ENCODE measurements at regions not wholly inside any gene's neighbourhood (a gene's known extent, or its start where the extent isn't known, plus 50 kb on each side); places are given as distances from the start of the nearest gene placed in this dataset.

DNA sequence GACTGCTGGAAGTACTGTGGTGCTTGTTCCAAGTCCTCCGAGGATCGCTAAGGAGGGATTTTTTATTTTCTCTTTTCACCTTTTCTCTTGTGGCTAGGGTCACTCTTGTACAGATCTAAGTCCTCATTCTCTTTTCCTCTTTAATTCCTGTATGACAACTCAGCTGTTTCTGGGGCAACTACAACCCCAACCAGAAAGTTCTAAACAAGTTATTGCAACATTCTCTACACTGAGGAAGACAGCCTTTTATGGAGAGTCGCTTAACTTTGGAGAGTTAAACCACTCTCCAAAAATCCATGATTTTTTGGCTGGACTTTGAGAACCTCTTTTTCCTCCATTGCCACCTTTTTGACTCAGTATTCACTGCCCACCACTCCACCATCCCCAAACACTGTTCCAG, 74.0 kb upstream of the SESTD1 start:
- Histone ChIP-seq H3K9me2 (ENCODE audit: insufficient read depth, low read length) (no peaks in the 10 kb centered on the region), H3K27me3 (ENCODE audit: insufficient read depth, low read depth, low read length) (no peaks in the 10 kb centered on the region), H3K27ac (ENCODE audit: low read length) (no peak overlapping the region), H3K4me3 (ENCODE audit: low read length) (no peak overlapping the region), H2AFZ (ENCODE audit: low read depth, low read length) (no peak overlapping the region), H3K9me3 (ENCODE audit: low read length) (no peaks in the 10 kb centered on the region), H4K20me1 (ENCODE audit: insufficient read depth) (no peaks in the 10 kb centered on the region), H3K79me2 (replicated peaks; ENCODE audit: insufficient read depth, low read length) (no peaks in the 10 kb centered on the region), H3K4me2 (ENCODE audit: low read length) (no peak overlapping the region), H3F3A (ENCODE audit: insufficient read depth, low read length, poor library complexity, severe bottlenecking) (no peaks in the 10 kb centered on the region), H3K36me3 (ENCODE audit: insufficient read depth, low read length) (no peaks in the 10 kb centered on the region), H3K9ac (ENCODE audit: low read length) (no peak overlapping the region)
- no peak for TF ChIP-seq REST (IDR thresholded peaks at IDR 0.05; ENCODE audit: borderline replicate concordance)
- no peak for TF ChIP-seq SMC3 (conservative IDR thresholded peaks at IDR 0.05; ENCODE audit: poor library complexity)
- TF ChIP-seq EP300 (conservative IDR thresholded peaks at IDR 0.05; ENCODE audit: poor library complexity, severe bottlenecking) = no peak
- TF ChIP-seq EZH2 (IDR thresholded peaks at IDR 0.05; ENCODE audit: borderline replicate concordance, insufficient read depth, low read length, poor library complexity, severe bottlenecking) = no peak
- TF ChIP-seq RAD21 (conservative IDR thresholded peaks at IDR 0.05) = no peak
- no peak for TF ChIP-seq POLR2AphosphoS5 (IDR thresholded peaks at IDR 0.05)

DNA sequence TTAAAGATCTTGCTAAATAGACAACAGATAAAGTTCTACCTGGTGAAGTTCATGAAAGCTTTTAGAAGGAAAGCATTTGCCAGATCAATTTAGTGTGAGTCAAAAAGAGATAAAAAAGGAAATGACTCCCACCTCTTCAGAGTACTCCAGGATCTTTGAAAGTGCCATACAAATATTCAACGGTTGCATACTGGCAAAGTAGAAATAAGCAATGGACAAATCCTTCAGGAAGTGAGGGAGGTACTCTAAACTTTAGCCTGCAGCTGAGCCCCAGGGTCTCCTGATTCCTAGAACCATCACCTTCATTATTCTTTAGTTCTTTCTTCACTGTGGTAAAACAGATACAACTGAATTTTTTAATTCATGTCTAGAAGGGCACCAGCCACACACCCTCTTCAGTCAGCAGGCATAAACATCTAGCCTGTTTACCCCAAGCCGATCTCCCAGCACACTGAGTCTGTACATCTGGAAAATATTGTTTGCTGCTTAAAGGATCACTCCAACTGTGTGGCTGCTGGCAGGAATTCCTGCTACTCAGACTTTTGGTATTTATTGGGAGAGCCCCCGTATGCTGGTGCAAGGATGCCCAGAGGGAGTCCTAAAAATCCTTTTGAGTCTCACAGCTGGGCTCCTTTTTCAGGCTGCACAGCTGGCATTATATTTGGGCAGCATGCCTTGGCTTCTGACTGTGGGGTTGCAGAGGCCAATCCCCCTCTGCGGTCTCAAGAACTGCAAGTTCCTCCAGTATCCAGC, 72.3 kb upstream of the SESTD1 start:
- Histone ChIP-seq H3K9ac (ENCODE audit: low read length) (no peak overlapping the region), H2AFZ (ENCODE audit: low read depth, low read length) (no peak overlapping the region)
- no peak for TF ChIP-seq TAF1 (IDR thresholded peaks at IDR 0.05; ENCODE audit: low read depth)
- no peak for TF ChIP-seq CTCF (IDR thresholded peaks at IDR 0.05; ENCODE audit: poor library complexity, severe bottlenecking)

DNA sequence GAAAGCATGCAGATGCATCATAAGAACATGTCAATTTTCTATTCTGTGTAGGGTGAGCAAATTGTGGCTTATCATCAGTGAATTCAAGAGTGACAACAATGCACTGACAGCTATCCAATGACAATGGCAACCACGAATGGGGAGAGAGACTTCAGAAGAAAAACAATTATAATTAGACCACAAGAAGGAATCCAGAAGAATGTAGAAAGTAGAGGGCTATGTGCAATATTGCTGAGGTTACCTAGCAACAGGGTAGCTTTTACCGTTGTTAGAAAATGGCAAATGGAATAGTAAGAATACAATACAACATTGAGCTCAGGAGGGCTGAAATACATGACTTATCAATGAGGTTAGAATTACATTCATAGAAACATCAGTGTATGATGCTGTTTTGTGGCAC, 71.1 kb upstream of the SESTD1 start:
- Histone ChIP-seq H3K27me3 (ENCODE audit: insufficient read depth, low read depth, low read length) (no peaks in the 10 kb centered on the region), H3K4me2 (ENCODE audit: low read length) (peak overlapping the region; percentile 49), H2AFZ (ENCODE audit: low read depth, low read length) (no peak overlapping the region), H3K36me3 (ENCODE audit: insufficient read depth, low read length) (no peaks in the 10 kb centered on the region), H3K9ac (ENCODE audit: low read length) (peak overlapping the region; percentile 24), H3K79me2 (replicated peaks; ENCODE audit: insufficient read depth, low read length) (no peaks in the 10 kb centered on the region), H3K27ac (ENCODE audit: low read length) (peak overlapping the region; percentile 75), H3K4me3 (ENCODE audit: low read length) (peak overlapping the region; percentile 28), H3K9me3 (ENCODE audit: low read length) (no peaks in the 10 kb centered on the region), H3F3A (ENCODE audit: insufficient read depth, low read length, poor library complexity, severe bottlenecking) (no peaks in the 10 kb centered on the region), H3K9me2 (ENCODE audit: insufficient read depth, low read length) (no peaks in the 10 kb centered on the region), H4K20me1 (ENCODE audit: insufficient read depth) (no peaks in the 10 kb centered on the region)
- TF ChIP-seq REST (IDR thresholded peaks at IDR 0.05; ENCODE audit: borderline replicate concordance) (no peak), SMC3 (conservative IDR thresholded peaks at IDR 0.05; ENCODE audit: poor library complexity) (no peak), EP300 (conservative IDR thresholded peaks at IDR 0.05; ENCODE audit: poor library complexity, severe bottlenecking) (peak; percentile 96), MXI1 (conservative IDR thresholded peaks at IDR 0.05; ENCODE audit: poor library complexity, severe bottlenecking) (peak; percentile 50), CTCF (IDR thresholded peaks at IDR 0.05; ENCODE audit: poor library complexity, severe bottlenecking) (no peak), POLR2AphosphoS5 (IDR thresholded peaks at IDR 0.05) (peak; percentile 76), RAD21 (conservative IDR thresholded peaks at IDR 0.05) (peak; percentile 16), EZH2 (IDR thresholded peaks at IDR 0.05; ENCODE audit: borderline replicate concordance, insufficient read depth, low read length, poor library complexity, severe bottlenecking) (no peak), TAF1 (IDR thresholded peaks at IDR 0.05; ENCODE audit: low read depth) (no peak)

More for the DNA sequence above, 72.3 kb upstream of the SESTD1 start:
- no peaks in the 10 kb centered on the region for H4K20me1 ChIP-seq (ENCODE audit: insufficient read depth)
- no peaks in the 10 kb centered on the region for H3K36me3 ChIP-seq (ENCODE audit: insufficient read depth, low read length)
- no peak overlapping the region for H3K27ac ChIP-seq (ENCODE audit: low read length)
- H3K4me3 ChIP-seq (ENCODE audit: low read length) = no peak overlapping the region
- H3K4me2 ChIP-seq (ENCODE audit: low read length) = no peak overlapping the region
- no peaks in the 10 kb centered on the region for H3K79me2 ChIP-seq (replicated peaks; ENCODE audit: insufficient read depth, low read length)
- no peaks in the 10 kb centered on the region for H3K9me3 ChIP-seq (ENCODE audit: low read length)
- no peaks in the 10 kb centered on the region for H3K27me3 ChIP-seq (ENCODE audit: insufficient read depth, low read depth, low read length)
- H3K9me2 ChIP-seq (ENCODE audit: insufficient read depth, low read length) = no peaks in the 10 kb centered on the region
- no peaks in the 10 kb centered on the region for H3F3A ChIP-seq (ENCODE audit: insufficient read depth, low read length, poor library complexity, severe bottlenecking)

Data from neural cell (in vitro differentiated cells).